Sigmoid colon (tissue), 6 donors: ENCODE measurements at regions not wholly inside any gene's neighbourhood (a gene's known extent, or its start where the extent isn't known, plus 50 kb on each side); places are given as distances from the start of the nearest gene placed in this dataset.

Experiments used
- DNase-seq: peaks from one replicate; pipeline ENCODE4 v3.0.0-alpha.2; 2019
- H3K27ac ChIP-seq, 4 donors: fragments of 200-600 bp; sonication (generic); one replicate each; pipeline ENCODE4 v1.5.1; 2016 to 2019; ENCODE audit warnings: mild to moderate bottlenecking in 1 of 4
- H3K27me3 ChIP-seq, 3 donors: fragments of 200-600 bp; sonication (generic); one replicate each; pipeline ENCODE4 v1.5.1; 2019; ENCODE audit warnings: mild to moderate bottlenecking in 1 of 3
- H3K36me3 ChIP-seq, 4 donors: fragments of 200-600 bp; sonication (generic); one replicate each; pipeline ENCODE4 v1.5.1; 2016 to 2019
- H3K4me1 ChIP-seq, 4 donors: fragments of 200-600 bp; sonication (generic); one replicate each; pipeline ENCODE4 v1.5.1; 2017 to 2019
- H3K4me3 ChIP-seq, 4 donors: fragments of 200-600 bp; sonication (generic); one replicate each; pipeline ENCODE4 v1.5.1; 2017 to 2019; ENCODE audit warnings: mild to moderate bottlenecking in 2 of 4, moderate library complexity in 1 of 4
- H3K9me3 ChIP-seq, 4 donors: fragments of 200-600 bp in 3 of 4; sonication (generic) in 3 of 4; one replicate each; pipeline versions ENCODE4 v1.5.1 to v1.6.1; 2013 to 2019
- CTCF ChIP-seq, 4 experiments: fragments of 450-650 bp in 3 of 4; fragments of 200-600 bp in 1 of 4; IDR thresholded peaks; one replicate each; pipeline ENCODE4 v1.5.1; 2016 to 2019; ENCODE audit warnings: antibody characterized with exemption in 4 of 4, mild to moderate bottlenecking in 3 of 4, moderate library complexity in 2 of 4
- EP300 ChIP-seq, 4 donors: sonication (generic); formaldehyde crosslinking; IDR thresholded peaks; one replicate each; pipeline ENCODE4 v1.6.1; 2017; ENCODE audit warnings: antibody characterized with exemption in 4 of 4
- POLR2A ChIP-seq, 2 donors: fragments of 450-650 bp; IDR thresholded peaks; one replicate each; pipeline ENCODE4 v1.6.1; 2016; ENCODE audit warnings: antibody characterized with exemption in 2 of 2, mild to moderate bottlenecking in 2 of 2, moderate library complexity in 2 of 2
- POLR2AphosphoS5 ChIP-seq, 4 donors: sonication (generic); formaldehyde crosslinking; IDR thresholded peaks; one replicate each; pipeline ENCODE4 v1.6.1; 2017; ENCODE audit warnings: antibody characterized with exemption in 4 of 4
- WGBS, 2 donors: extraction: QIAGEN DNeasy Blood & Tissue Kit; methylation state at CpG; one replicate each; pipeline ENCODE4 v1.1.7; 2013; 5-methylcytosine and 5-hydroxymethylcytosine counted together
- intact Hi-C: fragments of 100-400 bp; cut with DNase I; formaldehyde crosslinking; loops from one replicate; pipeline ENCODE4 v1.15.1; 2023
- donor health status: healthy with polysubstance abuse.
- donor health status: healthy.

- TF ChIP-seq POLR2A (IDR thresholded peaks at IDR 0.05) = no peak
- no peak for TF ChIP-seq EP300 (IDR thresholded peaks at IDR 0.05)
- no peak for TF ChIP-seq CTCF (IDR thresholded peaks at IDR 0.05)
- TF ChIP-seq POLR2AphosphoS5 (IDR thresholded peaks at IDR 0.05) = no peak
- H3K27me3 ChIP-seq = no peaks in the 10 kb centered on the region
- WGBS, 2 donors = 64 to 84% methylated on average over 3 of the region's 3 CpGs
- intact Hi-C loops = no loop called here
- H3K4me3 ChIP-seq = no peak overlapping the region
- no peaks in the 10 kb centered on the region for H3K36me3 ChIP-seq
- H3K9me3 ChIP-seq = no peaks in the 10 kb centered on the region
- H3K4me1 ChIP-seq = no peaks in the 10 kb centered on the region
- DNase-seq = no peak
- H3K27ac ChIP-seq = no peak overlapping the region
Measured at GRCh38 chr9:17859228-17859627, 280.4 kb downstream of the SH3GL2 start.

GRCh38 chr9:17859987-17860386 lies 281.1 kb downstream of the SH3GL2 start:
- intact Hi-C loops = no loop called here
- DNase-seq = no peak
- TF ChIP-seq POLR2AphosphoS5 (IDR thresholded peaks at IDR 0.05) (no peak), EP300 (IDR thresholded peaks at IDR 0.05) (no peak), POLR2A (IDR thresholded peaks at IDR 0.05) (no peak), CTCF (IDR thresholded peaks at IDR 0.05) (no peak)
- no peaks in the 10 kb centered on the region for H3K27me3 ChIP-seq
- no peak overlapping the region for H3K27ac ChIP-seq
- no peaks in the 10 kb centered on the region for H3K36me3 ChIP-seq
- 75 to 95% methylated on average over 4 of the region's 4 CpGs for WGBS, 2 donors
- H3K9me3 ChIP-seq = no peaks in the 10 kb centered on the region
- H3K4me1 ChIP-seq = no peaks in the 10 kb centered on the region
- no peak overlapping the region for H3K4me3 ChIP-seq

DNA sequence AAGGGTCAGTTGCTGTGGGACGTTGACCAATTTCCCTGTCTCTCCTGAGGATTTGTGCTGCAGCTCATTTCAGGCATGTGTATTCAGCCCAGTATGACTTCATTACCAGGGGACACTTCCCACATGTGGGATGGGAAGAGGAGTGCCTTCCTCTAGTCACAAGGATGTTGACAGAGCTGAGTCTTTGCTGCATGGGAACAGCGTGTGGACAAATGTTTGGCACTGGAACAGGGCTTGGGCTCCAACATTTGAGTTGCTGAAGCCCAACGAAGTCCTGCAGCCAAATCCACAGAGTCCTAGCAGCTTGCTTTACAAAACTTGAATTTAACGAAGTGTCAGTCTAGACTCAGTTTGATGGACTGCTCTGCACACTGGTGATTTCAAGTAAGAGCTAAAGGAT lies 283.2 kb downstream of the SH3GL2 start:
- intact Hi-C loops = no loop called here
- no peaks in the 10 kb centered on the region for H3K4me1 ChIP-seq
- WGBS, 2 donors = 75 to 84% methylated on average over 4 of the region's 4 CpGs
- no peak overlapping the region for H3K4me3 ChIP-seq
- no peak for DNase-seq
- H3K27ac ChIP-seq = no peak overlapping the region
- H3K36me3 ChIP-seq = no peaks in the 10 kb centered on the region
- H3K27me3 ChIP-seq = no peaks in the 10 kb centered on the region
- TF ChIP-seq POLR2A (IDR thresholded peaks at IDR 0.05) (no peak), EP300 (IDR thresholded peaks at IDR 0.05) (no peak)
- no peaks in the 10 kb centered on the region for H3K9me3 ChIP-seq

- TF ChIP-seq EP300 (IDR thresholded peaks at IDR 0.05) = no peak
- TF ChIP-seq POLR2AphosphoS5 (IDR thresholded peaks at IDR 0.05) = no peak
- no peak for TF ChIP-seq POLR2A (IDR thresholded peaks at IDR 0.05)
- TF ChIP-seq CTCF (IDR thresholded peaks at IDR 0.05) = no peak
- no peaks in the 10 kb centered on the region for H3K27me3 ChIP-seq
- DNase-seq = no peak
- H3K4me3 ChIP-seq = no peak overlapping the region
- intact Hi-C loops = no loop called here
- H3K9me3 ChIP-seq = no peaks in the 10 kb centered on the region
- H3K27ac ChIP-seq = no peak overlapping the region
- H3K36me3 ChIP-seq = no peaks in the 10 kb centered on the region
- 96 to 97% methylated on average over 4 of the region's 4 CpGs for WGBS, 2 donors
- no peaks in the 10 kb centered on the region for H3K4me1 ChIP-seq
Measured at GRCh38 chr9:17862629-17863028, 283.8 kb downstream of the SH3GL2 start.

DNA sequence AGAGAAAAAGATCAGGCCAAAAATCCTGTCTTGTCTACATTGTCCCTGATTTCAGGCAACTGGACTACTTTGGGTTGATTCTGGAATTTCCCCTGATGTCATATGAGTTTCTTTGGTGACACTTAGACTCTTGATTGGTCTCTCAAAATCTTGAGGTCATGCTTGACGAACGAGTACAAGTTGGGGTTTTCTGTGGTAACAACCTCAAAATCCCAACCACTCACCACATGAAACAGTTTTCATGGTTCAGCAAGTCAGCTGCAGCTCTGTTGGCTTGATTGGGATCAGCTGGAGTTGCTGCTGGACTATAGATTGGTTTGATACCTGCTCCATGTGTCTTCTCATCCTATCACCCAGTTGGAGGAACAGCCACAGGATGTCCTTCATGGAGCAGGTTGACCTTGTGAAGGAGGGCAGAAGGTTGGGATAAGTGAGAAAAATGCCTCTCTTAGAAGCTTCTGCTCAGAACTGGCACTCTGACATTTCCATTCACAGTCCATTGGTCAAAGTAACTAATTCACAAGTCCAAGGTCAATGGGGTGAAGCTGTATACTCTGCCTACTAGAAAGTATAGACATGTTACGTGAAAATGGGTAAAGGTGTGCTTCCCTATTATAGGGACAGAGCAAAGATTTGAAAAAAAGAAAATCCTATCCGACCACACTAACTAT lies 284.5 kb downstream of the SH3GL2 start:
- intact Hi-C loops = no loop called here
- Histone ChIP-seq H3K9me3 (no peaks in the 10 kb centered on the region), H3K4me3 (no peak overlapping the region), H3K27ac (no peak overlapping the region), H3K27me3 (no peaks in the 10 kb centered on the region), H3K36me3 (no peaks in the 10 kb centered on the region), H3K4me1 (no peaks in the 10 kb centered on the region)
- WGBS, 2 donors = 73 to 84% methylated on average over 4 of the region's 4 CpGs
- TF ChIP-seq EP300 (IDR thresholded peaks at IDR 0.05) = no peak
- no peak for TF ChIP-seq CTCF (IDR thresholded peaks at IDR 0.05)
- TF ChIP-seq POLR2A (IDR thresholded peaks at IDR 0.05) = no peak
- TF ChIP-seq POLR2AphosphoS5 (IDR thresholded peaks at IDR 0.05) = no peak
- no peak for DNase-seq
